ENCODE measurements at regions not wholly inside any gene's neighbourhood (a gene's known extent, or its start where the extent isn't known, plus 50 kb on each side); places are given as distances from the start of the nearest gene placed in this dataset.

DNA sequence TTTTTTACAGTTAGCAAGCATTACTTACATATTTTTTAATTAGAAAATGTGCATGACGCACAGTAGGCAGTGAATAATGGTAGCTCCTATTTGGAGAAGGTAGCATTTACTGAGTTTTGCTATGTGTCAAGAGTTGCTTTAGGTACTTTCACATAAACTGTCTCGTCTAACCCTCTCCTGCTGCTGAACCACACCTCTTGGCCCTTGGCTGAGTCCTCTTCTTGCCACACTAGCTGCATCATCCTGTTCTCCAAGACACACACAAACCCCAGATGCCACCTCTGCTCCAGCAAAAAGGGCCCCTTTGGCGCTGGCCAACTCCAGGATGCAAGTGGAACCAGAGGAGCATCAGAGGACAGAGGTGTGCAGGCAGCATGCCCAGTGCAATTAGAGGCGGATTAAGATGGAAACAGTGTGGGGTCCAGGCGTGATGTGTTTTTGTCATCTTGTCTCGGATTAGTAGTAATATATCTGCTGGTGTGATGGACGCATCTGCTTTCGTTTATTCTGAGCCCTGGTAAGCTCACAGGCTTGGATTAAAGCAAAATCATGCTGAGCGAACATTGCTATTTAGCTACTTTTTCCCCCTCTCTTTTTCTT is 367.0 kb upstream of the CADM1 start:
- no peak overlapping the region for H3K27ac ChIP-seq
- TF ChIP-seq ZFX (IDR thresholded peaks at IDR 0.05; ENCODE audit: borderline replicate concordance) = no peak
- TF ChIP-seq, protein P1, sequence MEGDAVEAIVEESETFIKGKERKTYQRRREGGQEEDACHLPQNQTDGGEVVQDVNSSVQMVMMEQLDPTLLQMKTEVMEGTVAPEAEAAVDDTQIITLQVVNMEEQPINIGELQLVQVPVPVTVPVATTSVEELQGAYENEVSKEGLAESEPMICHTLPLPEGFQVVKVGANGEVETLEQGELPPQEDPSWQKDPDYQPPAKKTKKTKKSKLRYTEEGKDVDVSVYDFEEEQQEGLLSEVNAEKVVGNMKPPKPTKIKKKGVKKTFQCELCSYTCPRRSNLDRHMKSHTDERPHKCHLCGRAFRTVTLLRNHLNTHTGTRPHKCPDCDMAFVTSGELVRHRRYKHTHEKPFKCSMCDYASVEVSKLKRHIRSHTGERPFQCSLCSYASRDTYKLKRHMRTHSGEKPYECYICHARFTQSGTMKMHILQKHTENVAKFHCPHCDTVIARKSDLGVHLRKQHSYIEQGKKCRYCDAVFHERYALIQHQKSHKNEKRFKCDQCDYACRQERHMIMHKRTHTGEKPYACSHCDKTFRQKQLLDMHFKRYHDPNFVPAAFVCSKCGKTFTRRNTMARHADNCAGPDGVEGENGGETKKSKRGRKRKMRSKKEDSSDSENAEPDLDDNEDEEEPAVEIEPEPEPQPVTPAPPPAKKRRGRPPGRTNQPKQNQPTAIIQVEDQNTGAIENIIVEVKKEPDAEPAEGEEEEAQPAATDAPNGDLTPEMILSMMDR (IDR thresholded peaks at IDR 0.05) = no peak

DNA sequence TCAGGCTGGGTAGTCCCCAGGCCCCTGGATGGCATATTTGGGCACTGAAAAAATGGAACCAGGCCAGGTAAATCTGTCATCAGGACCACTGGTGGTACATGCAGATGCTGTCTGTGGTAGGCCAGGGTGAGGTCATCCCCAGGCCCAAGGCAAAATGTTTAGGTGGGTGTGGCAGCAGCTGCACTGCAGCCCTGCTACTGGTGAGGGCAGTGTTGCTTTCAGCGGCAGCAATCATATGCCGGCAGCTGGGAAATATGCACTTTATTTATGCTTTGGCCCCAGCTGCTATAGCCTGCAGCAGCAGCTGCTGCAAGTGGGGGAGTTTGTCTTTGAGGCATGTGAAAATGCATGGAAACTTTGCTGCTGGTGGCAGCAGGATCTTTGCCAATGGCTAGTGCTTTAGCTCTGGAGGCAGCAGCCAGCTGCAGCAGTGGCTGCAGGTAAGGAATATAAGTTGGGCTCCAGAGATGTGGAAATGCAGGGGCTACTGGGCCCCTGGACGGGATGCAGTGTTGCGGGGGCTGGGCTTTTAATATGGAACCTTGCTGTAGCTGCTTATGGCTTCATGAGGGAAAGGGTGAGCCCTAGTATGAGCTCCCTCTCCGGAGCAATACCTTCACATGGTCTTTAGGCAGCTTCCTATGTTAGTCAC is 365.7 kb upstream of the CADM1 start:
- H3K27ac ChIP-seq = no peak overlapping the region
- TF ChIP-seq, protein P1 (IDR thresholded peaks at IDR 0.05) = peak; percentile 61
- no peak for TF ChIP-seq ZFX (IDR thresholded peaks at IDR 0.05; ENCODE audit: borderline replicate concordance)

DNA sequence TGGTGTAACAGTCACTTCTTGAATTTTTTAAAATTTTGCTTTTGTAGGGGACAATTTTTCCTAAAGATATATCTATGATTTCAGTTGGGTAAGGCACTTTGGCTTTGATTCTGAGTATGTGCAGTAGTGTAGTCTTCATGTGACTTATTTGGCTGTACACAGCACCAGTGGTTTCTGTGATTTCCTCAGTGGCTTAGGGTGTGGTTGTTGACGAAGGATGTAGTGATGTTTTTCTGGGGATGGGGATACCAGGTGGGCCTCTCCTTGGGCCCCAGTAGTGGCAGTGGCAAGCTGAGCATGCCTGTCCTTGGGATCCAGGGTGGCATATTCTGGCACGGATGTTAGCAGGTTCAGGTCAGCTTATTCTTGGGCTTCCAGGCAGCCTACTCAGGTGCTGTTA is 364.9 kb upstream of the CADM1 start:
- H3K27ac ChIP-seq = no peak overlapping the region
- no peak for TF ChIP-seq ZFX (IDR thresholded peaks at IDR 0.05; ENCODE audit: borderline replicate concordance)
- TF ChIP-seq, protein P1 (IDR thresholded peaks at IDR 0.05) = no peak

DNA sequence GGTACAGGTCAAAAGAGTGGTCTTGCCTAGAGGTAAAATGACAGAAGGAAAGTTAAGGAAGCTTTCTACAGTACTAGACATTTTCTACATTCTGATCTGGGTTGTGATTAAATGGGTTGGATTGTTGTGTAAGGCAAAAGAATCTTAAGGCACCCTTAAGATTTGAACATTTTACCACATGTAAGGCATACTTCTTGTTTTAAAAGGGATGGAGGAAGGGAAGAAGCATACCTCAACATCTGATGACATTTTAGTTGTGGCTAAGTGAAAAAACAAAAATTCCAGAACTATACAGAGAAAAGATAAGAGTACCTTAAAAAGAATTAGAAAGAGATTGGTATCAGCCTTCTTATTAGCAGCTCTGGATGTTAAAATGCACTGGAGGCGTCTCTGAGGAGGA is 356.0 kb upstream of the CADM1 start:
- no peak overlapping the region for H3K27ac ChIP-seq
- TF ChIP-seq, protein P1 (IDR thresholded peaks at IDR 0.05) = no peak
- no peak for TF ChIP-seq ZFX (IDR thresholded peaks at IDR 0.05; ENCODE audit: borderline replicate concordance)

DNA sequence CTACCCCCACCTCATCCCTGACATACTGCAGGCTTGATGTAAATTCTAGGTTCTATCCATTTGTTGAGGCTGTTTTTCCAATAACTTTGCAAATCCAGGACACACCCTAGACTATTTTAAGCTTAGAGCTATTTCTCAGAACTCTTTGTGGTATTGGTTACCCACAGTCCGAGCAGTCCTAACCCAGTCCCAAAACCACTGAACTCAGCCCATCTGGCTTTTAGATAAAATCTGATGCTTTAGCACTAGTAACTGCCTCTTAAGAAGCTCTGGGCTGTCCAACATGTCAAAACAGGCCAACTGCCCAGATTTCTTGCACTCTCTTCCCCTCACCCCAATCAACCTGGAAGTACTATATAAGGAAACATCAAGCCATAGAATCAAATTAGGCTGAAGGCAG is 344.4 kb upstream of the CADM1 start:
- no peak overlapping the region for H3K27ac ChIP-seq
- no peak for TF ChIP-seq ZFX (IDR thresholded peaks at IDR 0.05; ENCODE audit: borderline replicate concordance)
- TF ChIP-seq, protein P1 (IDR thresholded peaks at IDR 0.05) = no peak

DNA sequence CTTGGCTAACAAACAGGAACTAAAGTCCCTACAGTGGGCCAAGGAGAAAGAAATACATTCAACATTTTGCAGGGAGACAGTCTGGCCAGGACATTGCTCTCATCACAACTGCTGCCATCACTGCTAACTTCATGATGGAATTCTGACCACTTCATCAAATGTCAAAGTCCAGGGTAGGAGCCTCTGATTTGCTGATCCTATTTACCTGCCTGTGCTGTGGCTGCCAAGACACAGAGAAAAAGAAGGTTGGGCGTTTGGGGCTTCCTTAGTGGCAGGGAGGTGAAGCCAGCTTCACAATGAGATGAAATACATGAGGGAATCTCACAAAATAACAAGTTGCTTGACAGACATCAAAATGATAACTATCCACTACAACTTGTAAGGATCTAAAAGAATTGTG is 343.9 kb upstream of the CADM1 start:
- no peak overlapping the region; the same call in 1 of the 2 replicates for H3K27ac ChIP-seq
- TF ChIP-seq, protein P1 (IDR thresholded peaks at IDR 0.05) = no peak
- TF ChIP-seq ZFX (IDR thresholded peaks at IDR 0.05; ENCODE audit: borderline replicate concordance) = no peak

DNA sequence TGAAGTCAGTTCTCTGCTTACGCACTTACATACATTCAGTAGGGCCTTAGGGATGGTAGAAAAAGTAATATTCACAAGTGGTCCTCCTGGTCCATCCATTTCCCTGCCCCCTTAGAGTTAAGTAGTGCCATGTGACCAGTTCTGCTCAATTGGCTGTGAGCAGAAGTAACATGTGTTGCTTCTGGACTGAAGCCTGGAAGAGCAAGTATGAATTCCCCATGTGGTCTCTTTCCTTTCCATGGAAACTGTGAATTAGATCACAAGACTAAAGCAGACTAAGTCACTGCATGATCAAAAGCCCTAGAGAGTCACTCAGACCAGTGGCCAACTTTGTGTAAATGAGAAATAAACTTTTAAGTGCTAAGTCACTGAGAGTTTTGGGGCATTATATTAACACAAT is 341.7 kb upstream of the CADM1 start:
- no peak for TF ChIP-seq ZFX (IDR thresholded peaks at IDR 0.05; ENCODE audit: borderline replicate concordance)
- TF ChIP-seq, protein P1 (IDR thresholded peaks at IDR 0.05) = no peak
- H3K27ac ChIP-seq = no peak overlapping the region

Data from 22Rv1 (cell line).